ENCODE measurements at regions not wholly inside any gene's neighbourhood (a gene's known extent, or its start where the extent isn't known, plus 50 kb on each side); places are given as distances from the start of the nearest gene placed in this dataset.

DNA sequence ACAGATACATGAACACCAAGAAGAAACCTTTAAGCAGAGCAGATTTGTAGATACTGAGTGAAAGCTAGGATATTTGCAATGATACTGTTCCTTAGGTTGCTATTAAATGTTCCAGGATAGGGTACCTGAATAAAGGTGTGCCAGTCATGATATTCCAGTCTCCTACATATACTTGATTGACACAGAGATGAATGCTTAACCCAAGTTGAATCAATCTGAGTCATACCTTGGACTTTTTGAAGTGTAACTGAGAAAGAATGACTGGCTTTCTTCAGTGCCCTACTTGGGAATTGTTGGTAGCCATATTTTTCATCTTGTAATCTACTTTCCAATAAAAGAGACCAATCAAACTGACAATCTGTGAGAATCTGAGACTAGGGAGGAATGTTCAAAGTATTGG is 805.7 kb upstream of the GHITM start:
- no peak for DNase-seq
- H3K4me3 Mint-ChIP-seq: no peak overlapping the region
- no peaks in the 10 kb centered on the region for H3K27me3 Mint-ChIP-seq (ENCODE audit: low read depth, poor library complexity)
- H3K27ac Mint-ChIP-seq: no peak overlapping the region
- TF ChIP-seq, protein P1, sequence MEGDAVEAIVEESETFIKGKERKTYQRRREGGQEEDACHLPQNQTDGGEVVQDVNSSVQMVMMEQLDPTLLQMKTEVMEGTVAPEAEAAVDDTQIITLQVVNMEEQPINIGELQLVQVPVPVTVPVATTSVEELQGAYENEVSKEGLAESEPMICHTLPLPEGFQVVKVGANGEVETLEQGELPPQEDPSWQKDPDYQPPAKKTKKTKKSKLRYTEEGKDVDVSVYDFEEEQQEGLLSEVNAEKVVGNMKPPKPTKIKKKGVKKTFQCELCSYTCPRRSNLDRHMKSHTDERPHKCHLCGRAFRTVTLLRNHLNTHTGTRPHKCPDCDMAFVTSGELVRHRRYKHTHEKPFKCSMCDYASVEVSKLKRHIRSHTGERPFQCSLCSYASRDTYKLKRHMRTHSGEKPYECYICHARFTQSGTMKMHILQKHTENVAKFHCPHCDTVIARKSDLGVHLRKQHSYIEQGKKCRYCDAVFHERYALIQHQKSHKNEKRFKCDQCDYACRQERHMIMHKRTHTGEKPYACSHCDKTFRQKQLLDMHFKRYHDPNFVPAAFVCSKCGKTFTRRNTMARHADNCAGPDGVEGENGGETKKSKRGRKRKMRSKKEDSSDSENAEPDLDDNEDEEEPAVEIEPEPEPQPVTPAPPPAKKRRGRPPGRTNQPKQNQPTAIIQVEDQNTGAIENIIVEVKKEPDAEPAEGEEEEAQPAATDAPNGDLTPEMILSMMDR (IDR thresholded peaks at IDR 0.05): no peak
- H3K9me3 Mint-ChIP-seq: peaks cover 12% of the 10 kb centered on the region
- H3K4me1 Mint-ChIP-seq: no peaks in the 10 kb centered on the region
- H3K36me3 Mint-ChIP-seq (ENCODE audit: low read depth): no peaks in the 10 kb centered on the region

DNA sequence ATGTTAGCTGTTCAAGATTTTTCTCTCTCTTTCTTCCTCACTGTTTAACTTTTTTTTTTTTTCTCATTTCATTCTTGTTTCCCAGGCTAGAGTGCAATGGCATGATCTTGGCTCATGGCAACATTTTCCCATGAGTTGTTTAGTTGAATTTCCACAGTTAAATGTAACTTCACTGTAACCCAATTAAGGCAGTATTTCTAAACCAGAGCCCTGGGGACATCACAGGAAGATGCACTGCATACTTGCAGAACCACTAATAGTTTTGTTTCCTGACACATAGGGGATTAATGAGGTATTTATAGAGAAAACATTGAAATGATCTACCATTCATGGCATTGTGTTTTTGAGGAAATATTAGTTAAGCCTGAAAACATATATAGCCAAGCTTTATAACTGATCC is 795.6 kb upstream of the GHITM start:
- Mint-ChIP-seq H3K9me3 (peaks cover 22% of the 10 kb centered on the region), H3K4me1 (no peaks in the 10 kb centered on the region), H3K27ac (no peak overlapping the region), H3K4me3 (no peak overlapping the region), H3K36me3 (ENCODE audit: low read depth) (no peaks in the 10 kb centered on the region), H3K27me3 (ENCODE audit: low read depth, poor library complexity) (no peaks in the 10 kb centered on the region)
- TF ChIP-seq, protein P1 (IDR thresholded peaks at IDR 0.05): no peak
- no peak for DNase-seq

DNA sequence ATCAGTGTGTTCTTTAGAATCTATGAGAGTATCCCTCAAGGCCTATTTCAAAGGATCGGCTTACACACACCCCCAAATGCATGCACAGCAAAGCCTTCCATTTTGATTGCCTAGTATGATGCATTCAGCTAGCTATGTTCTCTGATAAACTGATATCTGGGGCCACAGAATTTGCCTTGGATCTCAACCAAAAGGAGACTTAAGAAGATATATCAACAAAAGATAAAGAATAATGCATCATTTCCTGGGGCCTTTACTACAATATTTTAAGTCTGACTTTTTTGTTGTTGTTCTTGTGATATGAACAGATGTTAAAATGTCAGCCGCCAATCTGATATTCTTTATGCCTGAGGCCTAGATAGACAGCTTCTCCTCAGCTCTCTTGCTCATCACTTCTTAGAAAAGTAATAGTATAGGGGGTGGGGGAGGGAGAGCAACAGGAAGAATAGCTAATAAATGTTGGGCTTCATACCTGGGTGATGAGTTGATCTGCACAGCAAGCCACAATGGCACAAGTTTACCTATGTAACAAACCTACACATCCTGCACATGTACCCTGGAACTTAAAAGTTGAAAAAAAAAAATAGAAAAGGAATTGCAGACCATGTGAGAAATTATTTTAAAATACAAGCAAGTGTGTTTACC is 792.9 kb upstream of the GHITM start:
- no peak overlapping the region for H3K27ac Mint-ChIP-seq
- TF ChIP-seq, protein P1 (IDR thresholded peaks at IDR 0.05): no peak
- peaks cover 11% of the 10 kb centered on the region for H3K9me3 Mint-ChIP-seq
- H3K4me1 Mint-ChIP-seq: no peaks in the 10 kb centered on the region
- no peaks in the 10 kb centered on the region for H3K36me3 Mint-ChIP-seq (ENCODE audit: low read depth)
- no peaks in the 10 kb centered on the region for H3K27me3 Mint-ChIP-seq (ENCODE audit: low read depth, poor library complexity)
- no peak for DNase-seq
- H3K4me3 Mint-ChIP-seq: no peak overlapping the region

DNA sequence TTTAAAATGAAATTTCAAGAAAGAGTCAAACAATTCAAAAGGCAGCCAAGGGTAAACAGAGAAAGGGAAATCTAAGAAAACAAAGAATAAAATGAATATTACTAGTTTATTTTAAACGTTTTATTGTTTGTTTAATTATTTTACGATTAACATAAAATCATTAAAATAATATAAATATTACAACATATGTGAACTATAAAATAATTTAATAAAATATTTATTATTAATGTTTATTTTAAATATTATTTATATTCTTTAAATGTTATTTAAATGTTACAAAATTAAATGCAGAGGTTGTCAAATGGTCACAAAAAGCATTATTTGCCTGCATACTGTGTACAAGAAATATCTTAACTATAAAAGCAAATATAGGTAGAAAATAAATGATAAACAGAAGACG is 786.7 kb upstream of the GHITM start:
- no peak for DNase-seq
- Mint-ChIP-seq H3K4me1 (no peaks in the 10 kb centered on the region), H3K27ac (no peak overlapping the region), H3K4me3 (no peak overlapping the region), H3K9me3 (peaks cover 22% of the 10 kb centered on the region), H3K36me3 (ENCODE audit: low read depth) (no peaks in the 10 kb centered on the region), H3K27me3 (ENCODE audit: low read depth, poor library complexity) (no peaks in the 10 kb centered on the region)
- TF ChIP-seq, protein P1 (IDR thresholded peaks at IDR 0.05): no peak

DNA sequence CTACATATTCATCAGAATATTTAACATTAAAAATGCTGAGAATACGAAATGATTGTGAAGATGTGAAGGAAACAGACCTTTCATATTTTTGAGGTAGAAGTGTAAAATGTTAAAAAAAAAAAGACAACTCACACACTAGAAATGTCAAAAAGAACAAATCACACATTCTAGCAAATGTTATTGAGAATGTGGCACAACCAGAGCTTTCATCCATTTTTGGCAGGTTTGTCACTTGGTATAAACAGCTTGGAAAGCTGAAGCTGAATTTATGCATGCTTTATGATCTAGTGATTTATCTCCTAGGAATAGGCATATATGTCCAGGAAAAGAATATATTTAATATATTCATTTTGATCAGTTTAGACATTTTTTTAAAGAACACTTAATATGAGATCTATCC is 784.9 kb upstream of the GHITM start:
- peaks cover 30% of the 10 kb centered on the region for H3K9me3 Mint-ChIP-seq

DNA sequence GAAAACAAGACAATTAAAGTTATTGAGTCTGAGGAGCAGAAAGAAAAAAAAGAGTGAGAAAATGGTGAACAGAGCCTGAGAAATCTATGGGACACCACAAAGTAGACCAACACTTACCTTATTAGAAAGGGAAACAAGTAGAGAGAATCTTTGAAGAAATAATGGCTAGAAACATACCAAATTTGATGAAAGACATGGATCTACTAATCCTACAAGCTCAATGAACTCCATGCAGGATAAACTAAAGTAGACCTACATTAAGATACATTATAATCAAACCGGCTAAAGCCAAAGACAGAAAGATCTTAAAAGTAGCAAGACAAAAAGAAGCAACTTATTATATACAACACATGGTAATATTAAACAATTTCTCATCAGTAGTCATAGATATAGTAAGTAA is 782.3 kb upstream of the GHITM start:
- Mint-ChIP-seq H3K27me3 (ENCODE audit: low read depth, poor library complexity) (no peaks in the 10 kb centered on the region), H3K27ac (no peak overlapping the region), H3K4me1 (no peaks in the 10 kb centered on the region), H3K9me3 (peaks cover 49% of the 10 kb centered on the region), H3K4me3 (no peak overlapping the region), H3K36me3 (ENCODE audit: low read depth) (no peaks in the 10 kb centered on the region)
- no peak for DNase-seq
- TF ChIP-seq, protein P1 (IDR thresholded peaks at IDR 0.05): no peak

More for the DNA sequence above, 784.9 kb upstream of the GHITM start:
- Mint-ChIP-seq H3K4me3 (no peak overlapping the region), H3K36me3 (ENCODE audit: low read depth) (no peaks in the 10 kb centered on the region), H3K27ac (no peak overlapping the region), H3K4me1 (no peaks in the 10 kb centered on the region), H3K27me3 (ENCODE audit: low read depth, poor library complexity) (no peaks in the 10 kb centered on the region)
- no peak for DNase-seq
- TF ChIP-seq, protein P1 (IDR thresholded peaks at IDR 0.05): no peak
